Subcutaneous abdominal adipose tissue (tissue), 5 donors: ENCODE measurements at regions not wholly inside any gene's neighbourhood (a gene's known extent, or its start where the extent isn't known, plus 50 kb on each side); places are given as distances from the start of the nearest gene placed in this dataset.

Experiments
- H3K27ac ChIP-seq: one replicate; pipeline ENCODE4 v1.7.0; 2013; ENCODE audit warnings: low read depth, mild to moderate bottlenecking, inconsistent platforms, low read length, moderate library complexity
- H3K27me3 ChIP-seq, 5 donors: one replicate each; pipeline ENCODE4 v1.7.0; 2013; ENCODE audit warnings: low read length in 5 of 5, inconsistent platforms in 1 of 5; ENCODE audit not compliant: control insufficient read depth in 5 of 5, insufficient read depth in 4 of 5
- H3K36me3 ChIP-seq, 5 donors: one replicate each; pipeline ENCODE4 v1.7.0; 2013; ENCODE audit warnings: low read length in 5 of 5; ENCODE audit not compliant: control insufficient read depth in 5 of 5, insufficient read depth in 5 of 5
- H3K4me1 ChIP-seq, 5 donors: one replicate each; pipeline ENCODE4 v1.7.0; 2013; ENCODE audit warnings: low read length in 5 of 5, mild to moderate bottlenecking in 3 of 5, moderate library complexity in 1 of 5; ENCODE audit not compliant: control insufficient read depth in 5 of 5, insufficient read depth in 5 of 5
- H3K4me3 ChIP-seq, 5 donors: one replicate each; pipeline ENCODE4 v1.7.0; 2013; ENCODE audit warnings: low read length in 5 of 5, low read depth in 1 of 5
- H3K9ac ChIP-seq, 5 donors: one replicate each; pipeline ENCODE4 v1.7.0; 2013; ENCODE audit warnings: low read length in 5 of 5, mild to moderate bottlenecking in 4 of 5, moderate library complexity in 3 of 5
- H3K9me3 ChIP-seq, 5 donors: one replicate each; pipeline ENCODE4 v1.7.0; 2013; ENCODE audit warnings: low read length in 5 of 5; ENCODE audit not compliant: control insufficient read depth in 5 of 5
- donor health status: healthy.
- donor health status: healthy.
- donor health status: healthy.
- donor health status: healthy.
- donor health status: healthy.

- Histone ChIP-seq H3K4me1 (peaks cover 0 to 2% (median 0%) of the 10 kb centered on the region in 5 donors), H3K27ac (no peak overlapping the region), H3K4me3 (no peak overlapping the region), H3K36me3 (no peaks in the 10 kb centered on the region), H3K9me3 (no peaks in the 10 kb centered on the region), H3K27me3 (no peaks in the 10 kb centered on the region), H3K9ac (no peak overlapping the region)
Observed at GRCh38 chr5:125317536-125317995, 571.1 kb upstream of the ZNF608 start.

GRCh38 chr5:125321654-125322053 is 575.2 kb upstream of the ZNF608 start:
- Histone ChIP-seq H3K27me3 (no peaks in the 10 kb centered on the region), H3K36me3 (no peaks in the 10 kb centered on the region), H3K9ac (no peak overlapping the region), H3K27ac (no peak overlapping the region), H3K4me1 (peaks cover 0 to 8% (median 3%) of the 10 kb centered on the region in 5 donors), H3K4me3 (no peak overlapping the region), H3K9me3 (no peaks in the 10 kb centered on the region)

GRCh38 chr5:125323613-125324012 is 577.2 kb upstream of the ZNF608 start:
- Histone ChIP-seq H3K36me3 (no peaks in the 10 kb centered on the region), H3K4me1 (peaks cover 0 to 8% (median 3%) of the 10 kb centered on the region in 5 donors), H3K27me3 (no peaks in the 10 kb centered on the region), H3K4me3 (no peak overlapping the region), H3K9ac (no peak overlapping the region), H3K27ac (no peak overlapping the region), H3K9me3 (no peaks in the 10 kb centered on the region)

- Histone ChIP-seq H3K4me3 (no peak overlapping the region), H3K27ac (no peak overlapping the region), H3K9ac (no peak overlapping the region), H3K27me3 (no peaks in the 10 kb centered on the region), H3K4me1 (peaks cover 0 to 8% (median 3%) of the 10 kb centered on the region in 5 donors), H3K9me3 (no peaks in the 10 kb centered on the region), H3K36me3 (no peaks in the 10 kb centered on the region)
Observed at GRCh38 chr5:125325488-125326149, 579.2 kb upstream of the ZNF608 start.

GRCh38 chr5:125326150-125326510 is 579.7 kb upstream of the ZNF608 start:
- Histone ChIP-seq H3K4me3 (no peak overlapping the region), H3K27me3 (no peaks in the 10 kb centered on the region), H3K4me1 (peaks cover 0 to 8% (median 3%) of the 10 kb centered on the region in 5 donors), H3K9ac (no peak overlapping the region), H3K36me3 (no peaks in the 10 kb centered on the region), H3K9me3 (no peaks in the 10 kb centered on the region), H3K27ac (no peak overlapping the region)

GRCh38 chr5:125327676-125328075 is 581.2 kb upstream of the ZNF608 start:
- Histone ChIP-seq H3K36me3 (no peaks in the 10 kb centered on the region), H3K4me1 (peaks cover 0 to 8% (median 3%) of the 10 kb centered on the region in 5 donors), H3K27ac (no peak overlapping the region), H3K9ac (no peak overlapping the region), H3K4me3 (no peak overlapping the region), H3K9me3 (no peaks in the 10 kb centered on the region), H3K27me3 (no peaks in the 10 kb centered on the region)

GRCh38 chr5:125331987-125332598 is 585.7 kb upstream of the ZNF608 start:
- Histone ChIP-seq H3K9me3 (no peaks in the 10 kb centered on the region), H3K9ac (no peak overlapping the region), H3K27ac (no peak overlapping the region), H3K4me3 (no peak overlapping the region), H3K27me3 (no peaks in the 10 kb centered on the region), H3K4me1 (peaks cover 0 to 2% (median 0%) of the 10 kb centered on the region in 5 donors), H3K36me3 (no peaks in the 10 kb centered on the region)

- Histone ChIP-seq H3K4me1 (peaks cover 0 to 2% (median 0%) of the 10 kb centered on the region in 5 donors), H3K4me3 (no peak overlapping the region), H3K27ac (no peak overlapping the region), H3K9ac (no peak overlapping the region), H3K9me3 (no peaks in the 10 kb centered on the region), H3K36me3 (no peaks in the 10 kb centered on the region), H3K27me3 (no peaks in the 10 kb centered on the region)
Observed at GRCh38 chr5:125333416-125333815, 587.0 kb upstream of the ZNF608 start.

GRCh38 chr5:125336401-125336800 is 590.0 kb upstream of the ZNF608 start:
- H3K27ac ChIP-seq = no peak overlapping the region
- H3K36me3 ChIP-seq = no peaks in the 10 kb centered on the region
- no peaks in the 10 kb centered on the region for H3K9me3 ChIP-seq
- H3K27me3 ChIP-seq = no peaks in the 10 kb centered on the region
- H3K4me1 ChIP-seq = peaks cover 0 to 2% (median 0%) of the 10 kb centered on the region in 5 donors
- no peak overlapping the region for H3K4me3 ChIP-seq
- no peak overlapping the region for H3K9ac ChIP-seq

- H3K9me3 ChIP-seq = no peaks in the 10 kb centered on the region
- peaks cover 0 to 2% (median 0%) of the 10 kb centered on the region in 5 donors for H3K4me1 ChIP-seq
- H3K27ac ChIP-seq = no peak overlapping the region
- H3K9ac ChIP-seq = no peak overlapping the region
- no peaks in the 10 kb centered on the region for H3K27me3 ChIP-seq
- no peaks in the 10 kb centered on the region for H3K36me3 ChIP-seq
- no peak overlapping the region for H3K4me3 ChIP-seq
Observed at GRCh38 chr5:125337294-125337693, 590.9 kb upstream of the ZNF608 start.
